ENCODE measurements at regions not wholly inside any gene's neighbourhood (a gene's known extent, or its start where the extent isn't known, plus 50 kb on each side); places are given as distances from the start of the nearest gene placed in this dataset.

- TF ChIP-seq, protein P1, sequence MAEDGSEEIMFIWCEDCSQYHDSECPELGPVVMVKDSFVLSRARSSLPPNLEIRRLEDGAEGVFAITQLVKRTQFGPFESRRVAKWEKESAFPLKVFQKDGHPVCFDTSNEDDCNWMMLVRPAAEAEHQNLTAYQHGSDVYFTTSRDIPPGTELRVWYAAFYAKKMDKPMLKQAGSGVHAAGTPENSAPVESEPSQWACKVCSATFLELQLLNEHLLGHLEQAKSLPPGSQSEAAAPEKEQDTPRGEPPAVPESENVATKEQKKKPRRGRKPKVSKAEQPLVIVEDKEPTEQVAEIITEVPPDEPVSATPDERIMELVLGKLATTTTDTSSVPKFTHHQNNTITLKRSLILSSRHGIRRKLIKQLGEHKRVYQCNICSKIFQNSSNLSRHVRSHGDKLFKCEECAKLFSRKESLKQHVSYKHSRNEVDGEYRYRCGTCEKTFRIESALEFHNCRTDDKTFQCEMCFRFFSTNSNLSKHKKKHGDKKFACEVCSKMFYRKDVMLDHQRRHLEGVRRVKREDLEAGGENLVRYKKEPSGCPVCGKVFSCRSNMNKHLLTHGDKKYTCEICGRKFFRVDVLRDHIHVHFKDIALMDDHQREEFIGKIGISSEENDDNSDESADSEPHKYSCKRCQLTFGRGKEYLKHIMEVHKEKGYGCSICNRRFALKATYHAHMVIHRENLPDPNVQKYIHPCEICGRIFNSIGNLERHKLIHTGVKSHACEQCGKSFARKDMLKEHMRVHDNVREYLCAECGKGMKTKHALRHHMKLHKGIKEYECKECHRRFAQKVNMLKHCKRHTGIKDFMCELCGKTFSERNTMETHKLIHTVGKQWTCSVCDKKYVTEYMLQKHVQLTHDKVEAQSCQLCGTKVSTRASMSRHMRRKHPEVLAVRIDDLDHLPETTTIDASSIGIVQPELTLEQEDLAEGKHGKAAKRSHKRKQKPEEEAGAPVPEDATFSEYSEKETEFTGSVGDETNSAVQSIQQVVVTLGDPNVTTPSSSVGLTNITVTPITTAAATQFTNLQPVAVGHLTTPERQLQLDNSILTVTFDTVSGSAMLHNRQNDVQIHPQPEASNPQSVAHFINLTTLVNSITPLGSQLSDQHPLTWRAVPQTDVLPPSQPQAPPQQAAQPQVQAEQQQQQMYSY (CRISPR knock-in tag; IDR thresholded peaks at IDR 0.05) = no peak
- no peak for TF ChIP-seq KLF5 (IDR thresholded peaks at IDR 0.05; ENCODE audit: partially characterized antibody)
- no peak for TF ChIP-seq ZBTB11 (CRISPR knock-in tag; IDR thresholded peaks at IDR 0.05)
- no peak for TF ChIP-seq NBN (IDR thresholded peaks at IDR 0.05)
- TF ChIP-seq IRF4 (IDR thresholded peaks at IDR 0.05; ENCODE audit: low read depth, low read length) = no peak
- no peak for TF ChIP-seq FOS (IDR thresholded peaks at IDR 0.05; ENCODE audit: borderline replicate concordance, extremely low read depth, insufficient read length)
- TF ChIP-seq POLR2AphosphoS2 (IDR thresholded peaks at IDR 0.05; ENCODE audit: low read depth, low read length) = no peak
- TF ChIP-seq, protein P2, sequence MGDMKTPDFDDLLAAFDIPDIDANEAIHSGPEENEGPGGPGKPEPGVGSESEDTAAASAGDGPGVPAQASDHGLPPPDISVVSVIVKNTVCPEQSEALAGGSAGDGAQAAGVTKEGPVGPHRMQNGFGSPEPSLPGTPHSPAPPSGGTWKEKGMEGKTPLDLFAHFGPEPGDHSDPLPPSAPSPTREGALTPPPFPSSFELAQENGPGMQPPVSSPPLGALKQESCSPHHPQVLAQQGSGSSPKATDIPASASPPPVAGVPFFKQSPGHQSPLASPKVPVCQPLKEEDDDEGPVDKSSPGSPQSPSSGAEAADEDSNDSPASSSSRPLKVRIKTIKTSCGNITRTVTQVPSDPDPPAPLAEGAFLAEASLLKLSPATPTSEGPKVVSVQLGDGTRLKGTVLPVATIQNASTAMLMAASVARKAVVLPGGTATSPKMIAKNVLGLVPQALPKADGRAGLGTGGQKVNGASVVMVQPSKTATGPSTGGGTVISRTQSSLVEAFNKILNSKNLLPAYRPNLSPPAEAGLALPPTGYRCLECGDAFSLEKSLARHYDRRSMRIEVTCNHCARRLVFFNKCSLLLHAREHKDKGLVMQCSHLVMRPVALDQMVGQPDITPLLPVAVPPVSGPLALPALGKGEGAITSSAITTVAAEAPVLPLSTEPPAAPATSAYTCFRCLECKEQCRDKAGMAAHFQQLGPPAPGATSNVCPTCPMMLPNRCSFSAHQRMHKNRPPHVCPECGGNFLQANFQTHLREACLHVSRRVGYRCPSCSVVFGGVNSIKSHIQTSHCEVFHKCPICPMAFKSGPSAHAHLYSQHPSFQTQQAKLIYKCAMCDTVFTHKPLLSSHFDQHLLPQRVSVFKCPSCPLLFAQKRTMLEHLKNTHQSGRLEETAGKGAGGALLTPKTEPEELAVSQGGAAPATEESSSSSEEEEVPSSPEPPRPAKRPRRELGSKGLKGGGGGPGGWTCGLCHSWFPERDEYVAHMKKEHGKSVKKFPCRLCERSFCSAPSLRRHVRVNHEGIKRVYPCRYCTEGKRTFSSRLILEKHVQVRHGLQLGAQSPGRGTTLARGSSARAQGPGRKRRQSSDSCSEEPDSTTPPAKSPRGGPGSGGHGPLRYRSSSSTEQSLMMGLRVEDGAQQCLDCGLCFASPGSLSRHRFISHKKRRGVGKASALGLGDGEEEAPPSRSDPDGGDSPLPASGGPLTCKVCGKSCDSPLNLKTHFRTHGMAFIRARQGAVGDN (IDR thresholded peaks at IDR 0.05) = no peak
Measured at GRCh38 chr1:221180704-221181368, 301.6 kb downstream of the HLX start (continued).
